Eye (tissue), 1 donor: ENCODE measurements at regions not wholly inside any gene's neighbourhood (a gene's known extent, or its start where the extent isn't known, plus 50 kb on each side); places are given as distances from the start of the nearest gene placed in this dataset.
"Not testable (repeated sequence)": the region's sequence is repeated elsewhere in the genome, so short reads cannot be mapped to it uniquely, and the experiment has no call there.

ENCODE experiments used
- DNase-seq: peaks from one replicate; pipeline ENCODE4 v3.0.0-alpha.2; 2015

- no peak for DNase-seq
Measured at GRCh38 chr5:42989190-42989589, 50.9 kb downstream of the ANXA2R start.

GRCh38 chr5:42988568-42988967, 51.6 kb downstream of the ANXA2R start:
- DNase-seq = no peak

GRCh38 chr5:42985129-42986037, 54.7 kb downstream of the ANXA2R start:
- DNase-seq = no peak

GRCh38 chr5:42984307-42984706, 55.8 kb downstream of the ANXA2R start:
- no peak for DNase-seq

- DNase-seq = peak; percentile 47
Measured at GRCh38 chr5:42982107-42982622, 58.0 kb downstream of the ANXA2R start.

GRCh38 chr5:42981417-42982106, 58.6 kb downstream of the ANXA2R start:
- DNase-seq = not testable (repeated sequence)

- not testable (repeated sequence) for DNase-seq
Measured at GRCh38 chr5:42981015-42981414, 59.1 kb downstream of the ANXA2R start.

GRCh38 chr5:42980391-42980790, 59.7 kb downstream of the ANXA2R start:
- not testable (repeated sequence) for DNase-seq

- not testable (repeated sequence) for DNase-seq
Measured at GRCh38 chr5:42979242-42979641, 60.9 kb downstream of the ANXA2R start.

- no peak for DNase-seq
Measured at GRCh38 chr5:42974536-42974935, 65.6 kb downstream of the ANXA2R start.

GRCh38 chr5:42970636-42971559, 69.2 kb downstream of the ANXA2R start:
- no peak for DNase-seq

- no peak for DNase-seq
Measured at GRCh38 chr5:42965934-42966333, 74.2 kb downstream of the ANXA2R start.

GRCh38 chr5:42963412-42963811, 76.7 kb downstream of the ANXA2R start:
- no peak for DNase-seq

- DNase-seq = no peak
Measured at GRCh38 chr5:42962124-42962523, 78.0 kb downstream of the ANXA2R start.

GRCh38 chr5:42960506-42960905, 79.6 kb downstream of the ANXA2R start:
- no peak for DNase-seq

GRCh38 chr5:42956551-42956950, 83.6 kb downstream of the ANXA2R start:
- DNase-seq = no peak

- peak; percentile 52 for DNase-seq
Measured at GRCh38 chr5:42953041-42953440, 87.1 kb downstream of the ANXA2R start.

- no peak for DNase-seq
Measured at GRCh38 chr5:42952578-42952974, 87.5 kb downstream of the ANXA2R start.

GRCh38 chr5:42951293-42951840, 88.8 kb downstream of the ANXA2R start:
- DNase-seq = no peak

- peak; percentile 88 for DNase-seq
Measured at GRCh38 chr5:42950456-42951292, 89.4 kb downstream of the ANXA2R start.

- no peak for DNase-seq
Measured at GRCh38 chr5:42950116-42950455, 90.0 kb downstream of the ANXA2R start.
